Aorta (tissue), 5 donors: ENCODE measurements at regions not wholly inside any gene's neighbourhood (a gene's known extent, or its start where the extent isn't known, plus 50 kb on each side); places are given as distances from the start of the nearest gene placed in this dataset.

Source experiments
- ATAC-seq: fragments of 200-7000 bp; cut with Tn5 transposase; one replicate; pipeline ENCODE4 v1.9.1; 2022; ENCODE audit warnings: moderate library complexity; ENCODE audit not compliant: low FRiP score
- DNase-seq, 2 donors: peaks; one replicate each; pipeline ENCODE4 v3.0.0-alpha.2; 2020
- H3K27ac ChIP-seq, 2 donors: one replicate each; pipeline ENCODE4 v1.5.1; 2013; ENCODE audit warnings: low read length in 2 of 2, mild to moderate bottlenecking in 2 of 2, moderate library complexity in 2 of 2, control low read depth in 1 of 2, inconsistent platforms in 1 of 2, low read depth in 1 of 2
- H3K27me3 ChIP-seq, 2 donors: one replicate each; pipeline ENCODE4 v1.6.1; 2013; ENCODE audit warnings: control low read depth in 1 of 2, low read length in 1 of 2, mild to moderate bottlenecking in 1 of 2, moderate library complexity in 1 of 2; ENCODE audit not compliant: insufficient read depth in 2 of 2, control insufficient read depth in 1 of 2
- H3K36me3 ChIP-seq, 2 donors: one replicate each; pipeline ENCODE4 v1.6.1; 2013; ENCODE audit warnings: control low read depth in 1 of 2, low read length in 1 of 2, mild to moderate bottlenecking in 1 of 2; ENCODE audit not compliant: insufficient read depth in 2 of 2, control insufficient read depth in 1 of 2
- H3K4me1 ChIP-seq, 2 donors: one replicate each; pipeline ENCODE4 v1.6.1; 2013; ENCODE audit warnings: low read length in 2 of 2, control low read depth in 1 of 2, mild to moderate bottlenecking in 1 of 2, moderate library complexity in 1 of 2; ENCODE audit not compliant: insufficient read depth in 2 of 2, control insufficient read depth in 1 of 2
- H3K4me3 ChIP-seq, 2 donors: one replicate each; pipeline ENCODE4 v1.5.1; 2013; ENCODE audit warnings: low read length in 2 of 2, control low read depth in 1 of 2, mild to moderate bottlenecking in 1 of 2
- H3K9me3 ChIP-seq: one replicate; pipeline ENCODE4 v1.6.1; 2013; ENCODE audit warnings: mild to moderate bottlenecking, low read length; ENCODE audit not compliant: control insufficient read depth
- WGBS, 2 donors: extraction: QIAGEN DNeasy Blood & Tissue Kit; methylation state at CpG; one replicate each; pipeline ENCODE4 v1.1.7; 2013; 5-methylcytosine and 5-hydroxymethylcytosine counted together
- intact Hi-C, 2 donors: fragments of 100-400 bp; cut with DNase I; formaldehyde crosslinking; loops; one replicate each; pipeline versions ENCODE4 v1.14.2 to v1.15.0; 2022
- donor health status: healthy with polysubstance abuse.
- donor health status: Bipolar disorder and iron deficiency.
- donor health status: DM: no; HTN: no; CAD: no.
- donor health status: DM: no; HTN: no; CAD: no.
- donor health status: DM: yes; HTN: yes; CAD: no.

DNA sequence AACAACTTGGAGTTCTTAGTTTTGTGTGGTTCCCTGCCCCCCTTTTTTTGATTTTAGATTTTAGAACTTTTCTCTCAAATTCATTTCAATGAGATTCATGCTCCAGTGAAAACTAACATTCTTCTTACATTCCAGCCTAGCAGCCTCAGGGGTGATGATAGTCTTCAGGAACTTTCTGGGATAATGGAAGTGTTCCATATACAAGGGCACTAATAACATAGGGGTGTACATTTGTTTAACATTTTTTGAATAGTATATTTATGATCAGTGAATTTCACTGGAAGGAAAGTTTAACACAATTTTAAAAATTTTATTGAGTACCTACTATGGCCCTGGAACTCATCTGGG is 61.4 kb upstream of the ZNF648 start:
- H3K4me1 ChIP-seq: no peaks in the 10 kb centered on the region
- H3K4me3 ChIP-seq: no peak overlapping the region
- intact Hi-C loops: no loop called here
- no peaks in the 10 kb centered on the region for H3K9me3 ChIP-seq
- no peaks in the 10 kb centered on the region for H3K36me3 ChIP-seq
- H3K27me3 ChIP-seq: no peaks in the 10 kb centered on the region
- DNase-seq: no peak
- no peak for ATAC-seq
- no peak overlapping the region for H3K27ac ChIP-seq

DNA sequence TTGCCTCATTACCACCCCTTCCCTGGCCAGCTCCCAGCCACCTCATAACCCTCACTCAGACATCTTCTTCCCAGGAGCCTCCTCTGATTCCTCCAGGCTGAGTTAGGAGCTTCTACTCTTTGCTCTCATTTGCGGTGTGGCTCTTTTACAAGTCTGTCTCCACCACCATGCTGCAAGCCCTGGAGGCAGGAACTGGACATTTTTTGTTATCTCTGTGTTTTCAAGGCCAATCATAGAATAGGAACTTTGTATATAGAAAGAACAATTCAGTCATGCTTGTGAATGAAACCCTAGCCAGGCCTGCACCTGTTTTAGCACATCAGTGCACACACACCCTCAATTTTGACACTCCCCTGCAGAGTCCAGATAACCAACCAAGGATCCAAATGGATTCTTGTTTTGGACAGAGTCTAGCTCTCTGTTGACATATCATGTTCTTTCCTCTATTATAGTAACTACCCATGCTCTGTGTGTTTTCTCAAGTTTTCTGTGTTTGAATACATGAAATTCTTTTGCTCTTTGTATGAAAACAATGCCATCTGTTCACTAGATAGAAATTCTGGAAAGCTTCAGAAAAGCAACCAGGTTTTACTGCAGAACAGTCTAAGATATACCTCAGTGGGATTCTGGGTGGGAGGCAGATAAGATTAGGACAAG is 60.9 kb upstream of the ZNF648 start:
- Histone ChIP-seq H3K36me3 (no peaks in the 10 kb centered on the region), H3K27ac (no peak overlapping the region), H3K9me3 (no peaks in the 10 kb centered on the region), H3K4me3 (no peak overlapping the region), H3K27me3 (no peaks in the 10 kb centered on the region), H3K4me1 (no peaks in the 10 kb centered on the region)
- intact Hi-C loops: no loop called here
- no peak for ATAC-seq
- no peak for DNase-seq
- WGBS, 2 donors: 69 to 72% methylated on average over 1 of the region's 1 CpG

DNA sequence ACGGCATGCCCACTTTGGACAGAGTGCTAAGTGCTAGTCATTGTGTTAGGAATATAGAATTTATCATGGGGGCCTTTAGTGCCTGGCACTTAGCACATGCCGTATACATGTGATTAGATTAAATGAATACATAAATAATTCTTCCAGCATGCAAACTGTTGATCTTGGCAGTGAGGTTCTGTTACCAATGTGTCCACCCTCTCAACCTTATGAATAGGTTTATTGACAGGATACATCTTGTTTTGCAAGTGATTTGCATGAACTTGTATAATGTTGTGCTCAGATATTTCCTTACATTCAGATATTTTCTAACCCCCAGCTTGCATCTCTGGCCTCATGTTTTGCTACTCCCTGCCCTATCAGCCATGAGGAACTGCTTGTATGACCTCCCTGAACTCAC is 60.3 kb upstream of the ZNF648 start:
- no peaks in the 10 kb centered on the region for H3K9me3 ChIP-seq
- DNase-seq: no peak
- no peaks in the 10 kb centered on the region for H3K27me3 ChIP-seq
- 78 to 85% methylated on average over 2 of the region's 2 CpGs for WGBS, 2 donors
- no peaks in the 10 kb centered on the region for H3K36me3 ChIP-seq
- no peak for ATAC-seq
- no peak overlapping the region for H3K27ac ChIP-seq
- H3K4me1 ChIP-seq: no peaks in the 10 kb centered on the region
- H3K4me3 ChIP-seq: no peak overlapping the region
- intact Hi-C loops: no loop called here

DNA sequence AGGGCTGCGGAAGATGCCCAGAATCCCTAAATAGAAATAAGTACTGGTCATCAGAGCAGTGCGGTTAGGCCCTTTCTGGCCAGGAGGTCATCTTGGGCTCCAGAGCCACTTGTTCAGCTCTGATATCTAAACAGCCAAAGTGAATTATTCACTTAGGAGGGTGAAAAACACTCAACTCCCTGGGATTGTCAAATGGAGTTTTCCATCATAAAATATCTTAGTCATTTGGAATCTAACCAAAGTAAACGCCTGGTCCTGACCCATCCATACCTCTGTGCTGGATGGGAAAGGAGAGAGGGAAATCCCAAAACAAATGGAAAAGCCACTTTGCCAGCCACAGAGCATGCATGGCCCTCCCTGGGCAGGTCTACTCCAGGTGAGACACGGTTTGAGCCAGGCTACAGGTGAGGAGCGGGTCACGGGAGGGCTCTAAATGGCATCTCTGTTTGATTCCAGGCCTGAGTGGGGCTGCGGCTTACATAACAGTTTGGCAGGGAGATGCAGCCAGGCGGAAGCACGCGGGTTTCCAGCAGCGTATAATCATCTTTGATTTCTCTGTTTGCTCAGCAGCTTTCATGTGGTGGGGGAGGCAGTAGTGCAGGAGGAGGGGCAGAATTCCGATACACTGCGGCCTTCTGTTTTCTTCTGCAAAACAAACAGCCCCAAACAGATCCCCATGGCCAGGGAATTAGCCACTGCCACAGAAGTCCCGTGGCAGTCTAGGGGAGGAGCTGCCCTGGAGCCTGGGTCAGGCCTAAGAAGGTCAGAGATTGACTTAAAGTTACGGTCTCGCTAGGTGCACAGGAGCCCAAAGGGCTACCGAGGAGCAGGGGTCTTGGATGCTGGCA is 59.1 kb upstream of the ZNF648 start:
- Histone ChIP-seq H3K27ac (no peak overlapping the region), H3K4me3 (no peak overlapping the region), H3K4me1 (no peaks in the 10 kb centered on the region), H3K27me3 (peaks cover 0 to 3% of the 10 kb centered on the region in 2 donors), H3K36me3 (no peaks in the 10 kb centered on the region), H3K9me3 (no peaks in the 10 kb centered on the region)
- DNase-seq (no peak), ATAC-seq (peak; percentile 67)
- 80% methylated on average over 17 of the region's 17 CpGs for WGBS, 2 donors
- intact Hi-C loops: no loop called here

DNA sequence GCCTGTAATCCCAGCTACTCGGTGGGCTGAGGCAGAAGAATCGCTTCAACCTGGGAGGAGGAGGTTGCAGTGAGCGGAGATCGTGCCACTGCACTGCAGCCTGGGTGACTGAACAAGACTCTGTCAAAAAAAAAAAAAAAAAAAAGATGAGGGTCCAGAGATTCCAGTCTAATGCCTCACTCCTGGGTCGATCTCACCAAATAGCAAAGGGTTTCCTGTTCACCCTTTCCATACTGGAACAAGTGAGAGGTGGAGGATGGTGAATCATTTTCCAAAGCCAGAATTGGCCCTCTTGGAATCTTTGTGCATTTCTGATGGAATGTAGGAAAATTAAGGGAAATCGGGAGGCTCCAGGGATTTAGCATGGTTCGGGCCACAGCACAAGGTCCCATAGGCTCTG is 58.1 kb upstream of the ZNF648 start:
- 71 to 74% methylated on average over 7 of the region's 7 CpGs for WGBS, 2 donors
- Histone ChIP-seq H3K4me1 (no peaks in the 10 kb centered on the region), H3K4me3 (no peak overlapping the region), H3K27me3 (peaks cover 0 to 3% of the 10 kb centered on the region in 2 donors), H3K27ac (no peak overlapping the region), H3K36me3 (no peaks in the 10 kb centered on the region), H3K9me3 (no peaks in the 10 kb centered on the region)
- intact Hi-C loops: no loop called here
- ATAC-seq (no peak), DNase-seq (no peak)

DNA sequence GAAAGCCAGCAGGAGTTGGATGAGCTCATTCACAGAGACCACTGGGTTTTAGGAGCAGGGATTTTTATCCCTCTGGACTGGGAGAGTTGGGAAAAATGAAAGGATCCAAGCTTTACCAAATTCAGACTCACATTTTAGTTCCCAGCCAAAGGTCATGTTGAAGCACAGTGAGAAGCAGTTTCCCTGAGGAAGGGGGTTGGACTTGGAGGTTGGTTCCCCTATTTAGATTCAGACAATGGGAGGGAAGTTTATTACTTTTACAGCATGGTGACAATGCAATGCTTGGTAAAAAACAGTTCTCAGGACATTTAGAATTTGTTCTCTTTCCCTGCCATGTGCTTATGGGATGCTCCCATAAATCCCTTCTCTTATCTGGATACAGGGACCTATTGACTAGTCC is 57.3 kb upstream of the ZNF648 start:
- intact Hi-C loops: no loop called here
- ATAC-seq: no peak

DNA sequence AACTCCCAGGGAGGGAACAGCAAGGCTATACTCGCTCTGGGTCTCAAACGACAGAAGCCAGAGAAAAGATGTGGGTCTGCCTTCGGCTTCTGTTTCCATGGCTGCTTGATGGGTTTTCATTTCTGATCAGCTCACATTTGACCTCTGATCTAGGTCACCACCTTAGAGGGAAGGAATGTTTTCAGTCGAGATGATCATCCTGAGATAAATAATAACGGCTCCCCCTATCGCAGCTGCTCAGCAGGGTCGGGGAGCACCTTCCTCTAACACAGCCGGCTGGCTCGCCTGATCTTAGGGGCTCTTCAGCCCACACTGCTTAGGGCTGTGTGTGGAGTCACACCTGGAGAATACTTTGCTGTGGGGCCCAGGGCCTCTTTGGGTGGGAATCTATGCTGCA is 53.1 kb upstream of the ZNF648 start:
- 48 to 52% methylated on average over 9 of the region's 9 CpGs for WGBS, 2 donors

More for the DNA sequence above, 57.3 kb upstream of the ZNF648 start:
- Histone ChIP-seq H3K4me1 (no peaks in the 10 kb centered on the region), H3K9me3 (no peaks in the 10 kb centered on the region), H3K27me3 (peaks cover 0 to 3% of the 10 kb centered on the region in 2 donors), H3K27ac (no peak overlapping the region), H3K4me3 (no peak overlapping the region), H3K36me3 (no peaks in the 10 kb centered on the region)
- DNase-seq: no peak

GRCh38 chr1:182113879-182114626 is 52.5 kb upstream of the ZNF648 start:
- WGBS, 2 donors: 40 to 45% methylated on average over 9 of the region's 9 CpGs
- H3K4me3 ChIP-seq: no peak overlapping the region
- peak; percentile 53 for ATAC-seq
- DNase-seq: no peak
- no peaks in the 10 kb centered on the region for H3K9me3 ChIP-seq
- no peaks in the 10 kb centered on the region for H3K36me3 ChIP-seq
- no peaks in the 10 kb centered on the region for H3K4me1 ChIP-seq
- intact Hi-C loops: no loop called here
- peaks cover 0 to 3% of the 10 kb centered on the region in 2 donors for H3K27me3 ChIP-seq
- no peak overlapping the region for H3K27ac ChIP-seq

More for the DNA sequence above, 53.1 kb upstream of the ZNF648 start:
- Histone ChIP-seq H3K4me1 (no peaks in the 10 kb centered on the region), H3K27ac (no peak overlapping the region), H3K4me3 (no peak overlapping the region), H3K27me3 (peaks cover 0 to 3% of the 10 kb centered on the region in 2 donors), H3K36me3 (no peaks in the 10 kb centered on the region), H3K9me3 (no peaks in the 10 kb centered on the region)
- ATAC-seq: no peak
- no peak for DNase-seq
- intact Hi-C loops: no loop called here
